K562 (cell line): ENCODE measurements at regions not wholly inside any gene's neighbourhood (a gene's known extent, or its start where the extent isn't known, plus 50 kb on each side); places are given as distances from the start of the nearest gene placed in this dataset.
A peak's percentile ranks its signal among the peaks of the same experiment; 100 is the strongest.

Experiments
- BHLHE40 ChIP-seq: IDR thresholded peaks from 2 replicates; pipeline ENCODE4 v1.6.1; 2011; ENCODE audit warnings: low read length, improper control_type of control experiment
- CBFA2T2 ChIP-seq: fragments of 450-650 bp; conservative IDR thresholded peaks from 2 replicates; pipeline ENCODE4 v1.6.1; 2017; ENCODE audit warnings: mild to moderate bottlenecking
- CREM ChIP-seq: IDR thresholded peaks from 2 replicates; pipeline ENCODE4 v1.6.1; 2014; ENCODE audit warnings: antibody characterized with exemption, low read depth
- DDX20 ChIP-seq: fragments of 450-650 bp; IDR thresholded peaks from 2 replicates; pipeline ENCODE4 v1.6.1; 2016; ENCODE audit warnings: missing genetic modification characterization, low read depth, mild to moderate bottlenecking, missing compliant biosample characterization, moderate library complexity
- ELF4 ChIP-seq: fragments of 450-650 bp; formaldehyde crosslinking; IDR thresholded peaks from 2 replicates; pipeline ENCODE4 v1.4.0; 2022; ENCODE audit warnings: missing genetic modification characterization
- ERF ChIP-seq: fragments of 450-650 bp; formaldehyde crosslinking; IDR thresholded peaks from 2 replicates; pipeline ENCODE4 v1.4.0; 2020; ENCODE audit warnings: mild to moderate bottlenecking, mixed read lengths
- HNRNPUL1 ChIP-seq: fragments of 200-400 bp; formaldehyde crosslinking; IDR thresholded peaks from 2 replicates; pipeline ENCODE4 v1.6.1; 2017; ENCODE audit warnings: low read length
- KLF6 ChIP-seq: fragments of 250-450 bp; sonication (Bioruptor Pico); IDR thresholded peaks from 2 replicates; pipeline ENCODE4 v1.4.0; 2020; ENCODE audit warnings: mild to moderate bottlenecking, moderate library complexity, borderline replicate concordance
- SNRNP70 ChIP-seq: fragments of 200-400 bp; formaldehyde crosslinking; optimal IDR thresholded peaks from 2 replicates; pipeline ENCODE3; 2017; ENCODE audit warnings: low read depth, low read length
- SOX6 ChIP-seq: fragments of 450-650 bp; IDR thresholded peaks from 2 replicates; pipeline ENCODE4 v1.6.1; 2014; ENCODE audit warnings: mild to moderate bottlenecking
- TBP ChIP-seq: optimal IDR thresholded peaks from 2 replicates; pipeline ENCODE3; 2011; ENCODE audit warnings: low read depth, low read length, improper control_type of control experiment
- TRIM28 ChIP-seq: fragments of 450-650 bp; IDR thresholded peaks from 2 replicates; pipeline ENCODE4 v1.6.1; 2017
- ZNF165 ChIP-seq: fragments of 250-450 bp; sonication (Bioruptor Pico); IDR thresholded peaks from 2 replicates; pipeline ENCODE4 v1.4.0; 2020; ENCODE audit warnings: borderline replicate concordance
- ZNF785 ChIP-seq: fragments of 250-450 bp; sonication (Bioruptor Pico); IDR thresholded peaks from 2 replicates; pipeline ENCODE4 v1.4.0; 2020; ENCODE audit warnings: mild to moderate bottlenecking
- TF ChIP-seq, protein P1 (sequence below): fragments of 450-650 bp; conservative IDR thresholded peaks from 2 replicates; pipeline ENCODE4 v1.6.1; 2016; ENCODE audit warnings: missing genetic modification characterization, low read depth, mild to moderate bottlenecking, missing compliant biosample characterization, moderate library complexity
- TF ChIP-seq, protein P2 (sequence below), 2 experiments: IDR thresholded peaks; 2 replicates each; pipeline ENCODE4 v1.6.1; 2012; ENCODE audit warnings: improper control_type of control experiment in 2 of 2, low read depth in 2 of 2, low read length in 2 of 2, borderline replicate concordance in 1 of 2
- TF ChIP-seq, protein P3 (sequence below): fragments of 450-650 bp; IDR thresholded peaks from 2 replicates; pipeline ENCODE4 v1.6.1; 2018; ENCODE audit not compliant: partially characterized antibody
- TF ChIP-seq, protein P4 (sequence below), 2 experiments: fragments of 150-350 bp in 1 of 2; IDR thresholded peaks; 2 replicates each; pipeline ENCODE4 v1.6.1; 2012 to 2016; ENCODE audit warnings: low read depth in 2 of 2, low read length in 2 of 2, mild to moderate bottlenecking in 1 of 2, moderate library complexity in 1 of 2

DNA sequence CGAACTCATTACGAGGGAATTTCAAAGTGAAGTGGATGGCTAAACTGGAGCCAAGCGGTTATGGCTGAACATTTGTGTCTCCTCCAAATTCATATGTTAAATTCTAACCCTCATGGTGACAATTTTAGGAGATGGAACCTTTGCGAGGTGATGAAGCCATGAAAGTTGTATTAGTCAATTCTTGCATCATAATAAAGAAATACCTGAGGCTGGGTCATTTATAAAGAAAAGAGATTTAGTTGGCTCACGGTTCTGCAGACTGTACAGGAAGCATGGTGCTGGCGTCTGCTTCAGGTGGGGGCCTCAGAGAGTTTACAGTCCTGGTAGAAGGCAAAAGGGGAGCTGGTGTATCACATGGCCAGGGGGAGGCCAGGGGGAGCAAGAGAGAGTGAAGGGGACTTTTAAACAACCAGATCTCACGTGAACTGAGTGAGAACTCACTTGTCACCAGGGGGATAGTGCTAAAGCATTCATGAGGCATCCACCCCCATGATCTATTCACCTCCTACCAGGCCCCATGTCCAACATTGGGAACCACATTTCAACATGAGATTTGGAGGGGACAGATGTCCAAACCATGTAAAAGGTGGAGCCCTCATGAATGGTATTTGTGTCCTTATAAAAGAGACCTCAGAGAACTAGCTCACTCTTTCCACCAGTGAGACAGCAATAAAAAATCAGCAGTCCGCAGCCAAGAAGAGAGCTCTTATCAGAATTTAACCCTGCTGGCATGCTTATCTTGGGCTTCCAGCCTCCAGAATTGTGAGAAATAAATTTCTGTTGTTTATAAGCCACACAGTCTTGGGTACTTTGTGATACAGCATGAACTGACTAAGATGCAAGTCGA, 143.4 kb downstream of the MTRR start (continued):
- TF ChIP-seq ELF4 (CRISPR knock-in tag) (no peak), ERF (CRISPR knock-in tag) (no peak), ZNF785 (CRISPR knock-in tag) (no peak), BHLHE40 (peak; percentile 55), SNRNP70 (no peak), CREM (0 out of 2 replicates have a peak, but pooled peaks have one; percentile 20), TRIM28 (0 out of 2 replicates have a peak, but pooled peaks have one; percentile 14), CBFA2T2 (peak; percentile 93), DDX20 (tag) (no peak), TBP (no peak), ZNF165 (CRISPR knock-in tag) (no peak), KLF6 (no peak), SOX6 (peak; percentile 77), HNRNPUL1 (no peak)
- TF ChIP-seq, protein P1, sequence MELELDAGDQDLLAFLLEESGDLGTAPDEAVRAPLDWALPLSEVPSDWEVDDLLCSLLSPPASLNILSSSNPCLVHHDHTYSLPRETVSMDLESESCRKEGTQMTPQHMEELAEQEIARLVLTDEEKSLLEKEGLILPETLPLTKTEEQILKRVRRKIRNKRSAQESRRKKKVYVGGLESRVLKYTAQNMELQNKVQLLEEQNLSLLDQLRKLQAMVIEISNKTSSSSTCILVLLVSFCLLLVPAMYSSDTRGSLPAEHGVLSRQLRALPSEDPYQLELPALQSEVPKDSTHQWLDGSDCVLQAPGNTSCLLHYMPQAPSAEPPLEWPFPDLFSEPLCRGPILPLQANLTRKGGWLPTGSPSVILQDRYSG (tag) = no peak
- TF ChIP-seq, protein P2, sequence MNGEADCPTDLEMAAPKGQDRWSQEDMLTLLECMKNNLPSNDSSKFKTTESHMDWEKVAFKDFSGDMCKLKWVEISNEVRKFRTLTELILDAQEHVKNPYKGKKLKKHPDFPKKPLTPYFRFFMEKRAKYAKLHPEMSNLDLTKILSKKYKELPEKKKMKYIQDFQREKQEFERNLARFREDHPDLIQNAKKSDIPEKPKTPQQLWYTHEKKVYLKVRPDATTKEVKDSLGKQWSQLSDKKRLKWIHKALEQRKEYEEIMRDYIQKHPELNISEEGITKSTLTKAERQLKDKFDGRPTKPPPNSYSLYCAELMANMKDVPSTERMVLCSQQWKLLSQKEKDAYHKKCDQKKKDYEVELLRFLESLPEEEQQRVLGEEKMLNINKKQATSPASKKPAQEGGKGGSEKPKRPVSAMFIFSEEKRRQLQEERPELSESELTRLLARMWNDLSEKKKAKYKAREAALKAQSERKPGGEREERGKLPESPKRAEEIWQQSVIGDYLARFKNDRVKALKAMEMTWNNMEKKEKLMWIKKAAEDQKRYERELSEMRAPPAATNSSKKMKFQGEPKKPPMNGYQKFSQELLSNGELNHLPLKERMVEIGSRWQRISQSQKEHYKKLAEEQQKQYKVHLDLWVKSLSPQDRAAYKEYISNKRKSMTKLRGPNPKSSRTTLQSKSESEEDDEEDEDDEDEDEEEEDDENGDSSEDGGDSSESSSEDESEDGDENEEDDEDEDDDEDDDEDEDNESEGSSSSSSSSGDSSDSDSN (IDR thresholded peaks at IDR 0.05; ENCODE audit: borderline replicate concordance in 1 of 2, low read depth in 2 of 2, low read length in 2 of 2) = no peak
- TF ChIP-seq, protein P3, sequence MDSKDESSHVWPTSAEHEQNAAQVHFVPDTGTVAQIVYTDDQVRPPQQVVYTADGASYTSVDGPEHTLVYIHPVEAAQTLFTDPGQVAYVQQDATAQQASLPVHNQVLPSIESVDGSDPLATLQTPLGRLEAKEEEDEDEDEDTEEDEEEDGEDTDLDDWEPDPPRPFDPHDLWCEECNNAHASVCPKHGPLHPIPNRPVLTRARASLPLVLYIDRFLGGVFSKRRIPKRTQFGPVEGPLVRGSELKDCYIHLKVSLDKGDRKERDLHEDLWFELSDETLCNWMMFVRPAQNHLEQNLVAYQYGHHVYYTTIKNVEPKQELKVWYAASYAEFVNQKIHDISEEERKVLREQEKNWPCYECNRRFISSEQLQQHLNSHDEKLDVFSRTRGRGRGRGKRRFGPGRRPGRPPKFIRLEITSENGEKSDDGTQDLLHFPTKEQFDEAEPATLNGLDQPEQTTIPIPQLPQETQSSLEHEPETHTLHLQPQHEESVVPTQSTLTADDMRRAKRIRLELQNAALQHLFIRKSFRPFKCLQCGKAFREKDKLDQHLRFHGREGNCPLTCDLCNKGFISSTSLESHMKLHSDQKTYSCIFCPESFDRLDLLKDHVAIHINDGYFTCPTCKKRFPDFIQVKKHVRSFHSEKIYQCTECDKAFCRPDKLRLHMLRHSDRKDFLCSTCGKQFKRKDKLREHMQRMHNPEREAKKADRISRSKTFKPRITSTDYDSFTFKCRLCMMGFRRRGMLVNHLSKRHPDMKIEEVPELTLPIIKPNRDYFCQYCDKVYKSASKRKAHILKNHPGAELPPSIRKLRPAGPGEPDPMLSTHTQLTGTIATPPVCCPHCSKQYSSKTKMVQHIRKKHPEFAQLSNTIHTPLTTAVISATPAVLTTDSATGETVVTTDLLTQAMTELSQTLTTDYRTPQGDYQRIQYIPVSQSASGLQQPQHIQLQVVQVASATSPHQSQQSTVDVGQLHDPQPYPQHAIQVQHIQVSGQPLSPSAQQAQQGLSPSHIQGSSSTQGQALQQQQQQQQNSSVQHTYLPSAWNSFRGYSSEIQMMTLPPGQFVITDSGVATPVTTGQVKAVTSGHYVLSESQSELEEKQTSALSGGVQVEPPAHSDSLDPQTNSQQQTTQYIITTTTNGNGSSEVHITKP = peak; percentile 50
- TF ChIP-seq, protein P4, sequence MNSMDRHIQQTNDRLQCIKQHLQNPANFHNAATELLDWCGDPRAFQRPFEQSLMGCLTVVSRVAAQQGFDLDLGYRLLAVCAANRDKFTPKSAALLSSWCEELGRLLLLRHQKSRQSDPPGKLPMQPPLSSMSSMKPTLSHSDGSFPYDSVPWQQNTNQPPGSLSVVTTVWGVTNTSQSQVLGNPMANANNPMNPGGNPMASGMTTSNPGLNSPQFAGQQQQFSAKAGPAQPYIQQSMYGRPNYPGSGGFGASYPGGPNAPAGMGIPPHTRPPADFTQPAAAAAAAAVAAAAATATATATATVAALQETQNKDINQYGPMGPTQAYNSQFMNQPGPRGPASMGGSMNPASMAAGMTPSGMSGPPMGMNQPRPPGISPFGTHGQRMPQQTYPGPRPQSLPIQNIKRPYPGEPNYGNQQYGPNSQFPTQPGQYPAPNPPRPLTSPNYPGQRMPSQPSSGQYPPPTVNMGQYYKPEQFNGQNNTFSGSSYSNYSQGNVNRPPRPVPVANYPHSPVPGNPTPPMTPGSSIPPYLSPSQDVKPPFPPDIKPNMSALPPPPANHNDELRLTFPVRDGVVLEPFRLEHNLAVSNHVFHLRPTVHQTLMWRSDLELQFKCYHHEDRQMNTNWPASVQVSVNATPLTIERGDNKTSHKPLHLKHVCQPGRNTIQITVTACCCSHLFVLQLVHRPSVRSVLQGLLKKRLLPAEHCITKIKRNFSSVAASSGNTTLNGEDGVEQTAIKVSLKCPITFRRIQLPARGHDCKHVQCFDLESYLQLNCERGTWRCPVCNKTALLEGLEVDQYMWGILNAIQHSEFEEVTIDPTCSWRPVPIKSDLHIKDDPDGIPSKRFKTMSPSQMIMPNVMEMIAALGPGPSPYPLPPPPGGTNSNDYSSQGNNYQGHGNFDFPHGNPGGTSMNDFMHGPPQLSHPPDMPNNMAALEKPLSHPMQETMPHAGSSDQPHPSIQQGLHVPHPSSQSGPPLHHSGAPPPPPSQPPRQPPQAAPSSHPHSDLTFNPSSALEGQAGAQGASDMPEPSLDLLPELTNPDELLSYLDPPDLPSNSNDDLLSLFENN (IDR thresholded peaks at IDR 0.05; ENCODE audit: low read depth in 2 of 2, low read length in 2 of 2) = peak in 1 of 2 experiments; percentile 66; a peak in 2 of 4 replicates
